DMS 273 (cell line): ENCODE measurements at regions not wholly inside any gene's neighbourhood (a gene's known extent, or its start where the extent isn't known, plus 50 kb on each side); places are given as distances from the start of the nearest gene placed in this dataset.

Experiments
- DNase-seq: peaks from one replicate; lab custom pipeline; 2025; ENCODE audit not compliant: unreplicated experiment; lab: John Stamatoyannopoulos, UW

DNA sequence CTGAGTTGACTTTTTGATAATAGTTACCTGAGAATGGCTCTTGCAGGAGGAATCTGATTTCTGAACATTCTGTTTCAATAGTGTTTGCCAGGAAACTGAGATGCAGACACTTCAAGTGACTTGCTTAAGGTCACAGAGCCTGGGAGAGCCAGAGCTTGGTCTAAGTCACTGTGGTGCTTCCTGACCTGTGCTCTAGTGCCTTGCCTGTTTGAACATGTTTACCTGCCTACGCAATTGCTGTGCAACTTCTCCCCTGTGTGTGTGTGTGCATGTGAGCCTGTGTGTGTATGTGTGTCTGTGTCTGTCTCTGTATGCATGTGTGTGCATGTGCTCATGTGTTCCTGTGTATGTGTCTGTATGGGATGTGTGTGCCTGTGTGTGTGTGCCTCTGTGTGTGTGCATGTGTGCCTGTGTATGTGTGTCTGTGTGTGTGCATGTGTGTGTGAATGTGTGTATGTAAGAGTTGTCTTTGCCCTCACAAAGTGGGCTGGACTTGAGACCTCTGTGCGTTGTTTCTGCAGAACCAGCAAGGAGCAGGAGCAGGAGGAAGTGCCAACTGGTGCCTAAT lies 185.8 kb downstream of the GADD45G start:
- DNase-seq, result no peak

DNA sequence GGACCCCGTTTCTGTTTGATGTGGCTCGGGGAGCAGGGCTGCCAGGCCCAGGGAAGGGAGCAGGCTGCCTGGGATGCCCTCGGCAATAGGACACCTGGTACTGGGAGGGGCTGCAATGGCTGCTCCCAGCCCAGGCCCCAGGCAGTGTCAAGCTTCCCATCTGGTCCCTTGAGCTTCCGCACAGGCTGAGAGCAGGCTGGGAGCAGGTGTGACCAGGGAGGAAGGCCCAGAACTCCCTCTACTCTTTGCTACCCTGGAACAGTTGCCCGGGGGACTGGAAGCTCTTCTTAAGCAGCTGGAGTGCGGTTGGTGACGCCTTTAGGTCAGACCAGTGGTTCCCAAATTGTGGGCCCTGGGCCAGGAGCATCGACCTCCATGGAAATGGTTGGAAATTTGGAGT lies 186.9 kb downstream of the GADD45G start:
- DNase-seq, result peak; percentile 81

DNA sequence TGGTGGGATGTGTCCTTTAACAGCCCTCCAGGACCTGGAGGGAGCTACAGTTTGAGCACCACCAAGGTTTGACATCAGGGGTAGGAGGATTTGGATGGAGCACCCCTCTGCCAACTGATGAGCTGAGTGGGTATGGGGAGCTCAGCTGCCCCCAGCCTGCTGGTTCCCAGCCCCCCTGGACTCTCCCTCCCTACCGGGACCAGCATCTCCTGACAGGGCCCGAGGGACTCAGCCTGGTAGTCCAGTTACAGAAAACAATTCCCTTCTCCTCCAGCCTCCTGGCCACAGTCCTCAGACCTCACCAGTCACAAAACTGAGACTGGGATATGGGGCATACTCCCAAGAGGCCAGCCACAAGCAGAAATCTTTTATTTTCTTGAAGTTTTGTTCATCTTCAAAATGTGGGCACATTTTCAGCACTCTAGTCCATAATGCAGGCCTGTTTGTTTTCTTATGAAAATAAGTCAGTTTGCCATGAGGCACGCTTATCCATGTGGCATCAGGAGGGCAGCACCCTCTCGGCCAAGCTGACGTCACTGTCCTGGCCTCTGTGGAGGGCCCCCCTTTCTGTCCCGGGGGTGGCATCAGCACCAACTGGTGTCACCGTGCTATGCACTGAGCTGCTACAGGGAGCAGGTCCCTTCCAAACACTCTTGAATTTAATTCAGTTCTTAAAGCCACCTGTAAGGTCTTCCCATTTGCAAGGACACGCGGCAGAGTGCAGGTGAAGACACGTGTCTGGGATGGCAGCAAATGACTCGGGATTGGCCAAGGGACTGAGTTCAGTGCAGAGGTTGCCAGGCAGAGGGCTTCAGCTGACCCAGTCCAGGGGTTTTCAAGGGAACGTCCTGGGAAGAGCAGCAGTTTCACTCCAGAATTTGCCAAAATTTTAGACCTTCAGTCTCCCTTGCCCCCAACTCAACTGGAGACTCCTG lies 187.6 kb downstream of the GADD45G start:
- no peak for DNase-seq

DNA sequence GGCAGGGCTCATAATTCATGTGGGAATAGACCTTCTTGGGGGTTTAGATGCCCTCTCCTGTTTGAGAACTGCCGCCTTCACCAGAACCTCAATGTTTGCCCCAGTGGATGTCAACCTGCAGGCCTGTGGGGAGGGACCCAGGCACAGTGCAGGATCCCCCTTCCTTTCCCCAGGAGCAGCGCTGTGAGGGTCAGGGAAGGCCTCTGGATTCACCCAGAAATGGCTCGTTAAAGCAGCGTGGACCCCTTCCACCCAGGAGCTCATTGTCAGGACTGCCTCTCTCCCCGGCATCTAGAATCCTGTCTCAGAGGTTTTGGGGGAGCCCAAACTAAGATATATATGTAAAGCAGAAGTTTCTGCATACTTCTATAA lies 188.3 kb downstream of the GADD45G start:
- no peak for DNase-seq

DNA sequence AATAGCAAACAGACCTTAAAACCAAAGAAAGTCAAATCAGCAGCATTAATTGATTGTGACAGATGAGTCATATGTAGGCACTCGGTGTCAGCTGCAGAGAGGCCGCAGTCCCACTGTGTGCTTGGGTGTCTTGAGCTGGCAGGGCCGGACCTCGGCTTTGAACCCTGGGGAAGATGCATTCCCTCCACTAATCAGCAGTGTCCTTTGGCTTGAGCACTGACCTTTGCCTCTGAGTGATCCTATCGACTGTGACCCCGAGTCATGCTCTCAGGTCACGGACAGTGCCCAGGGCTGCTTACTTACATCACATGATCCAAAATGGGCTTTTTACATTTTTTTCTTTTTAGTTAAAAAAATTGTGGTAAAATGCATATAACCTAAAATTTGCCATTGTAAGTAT lies 188.7 kb downstream of the GADD45G start:
- no peak for DNase-seq

DNA sequence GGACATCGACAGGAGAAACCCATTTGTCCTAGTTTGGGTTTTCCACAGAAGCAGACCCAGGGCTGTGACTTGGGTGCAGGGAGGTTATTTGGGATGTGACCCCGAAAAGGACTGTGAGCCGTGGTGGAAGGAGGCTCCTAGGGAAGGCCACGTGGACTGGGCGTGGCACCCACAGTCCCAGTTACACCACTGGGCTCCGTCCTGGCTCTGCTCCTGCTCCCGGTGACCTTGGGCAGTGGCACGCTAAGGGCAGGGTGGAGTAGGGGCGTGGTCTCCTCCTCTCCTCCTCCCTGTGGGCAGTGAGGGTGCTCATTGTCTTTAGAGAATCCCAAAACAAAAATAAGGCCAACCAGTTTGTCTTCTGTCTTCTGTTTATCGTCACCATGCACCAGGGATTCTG lies 190.1 kb downstream of the GADD45G start:
- DNase-seq, result no peak

DNA sequence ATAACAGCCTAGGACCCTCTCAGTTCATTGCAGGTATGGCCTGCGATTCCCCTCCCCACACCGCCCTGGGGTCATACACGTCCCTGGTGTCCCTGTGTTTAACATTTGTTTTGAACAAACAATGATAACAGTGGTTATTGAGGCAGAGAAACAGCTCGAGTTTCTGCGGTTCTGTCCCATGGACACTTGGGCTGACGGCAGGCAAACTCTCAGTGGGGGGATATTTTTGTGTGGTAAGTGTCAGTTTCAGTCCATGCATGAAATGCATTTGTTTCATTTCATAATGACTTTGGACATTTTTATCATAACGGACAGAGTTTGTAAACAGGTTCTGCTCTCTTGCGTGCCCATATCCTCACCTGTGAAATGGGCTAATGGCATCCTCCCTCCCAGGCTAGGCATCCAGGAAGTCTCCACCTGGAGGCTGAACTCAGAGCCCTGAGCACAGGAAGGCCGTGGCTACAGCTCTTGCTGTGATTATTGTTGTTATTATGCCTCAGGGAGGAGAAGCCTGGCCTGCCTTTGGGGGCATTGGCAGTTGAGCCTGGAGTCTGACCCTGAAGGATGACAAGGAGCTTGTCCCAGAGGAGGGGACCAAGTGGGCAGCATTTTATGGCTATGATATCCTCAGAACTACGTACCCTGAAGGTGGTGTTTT lies 190.9 kb downstream of the GADD45G start:
- no peak for DNase-seq

DNA sequence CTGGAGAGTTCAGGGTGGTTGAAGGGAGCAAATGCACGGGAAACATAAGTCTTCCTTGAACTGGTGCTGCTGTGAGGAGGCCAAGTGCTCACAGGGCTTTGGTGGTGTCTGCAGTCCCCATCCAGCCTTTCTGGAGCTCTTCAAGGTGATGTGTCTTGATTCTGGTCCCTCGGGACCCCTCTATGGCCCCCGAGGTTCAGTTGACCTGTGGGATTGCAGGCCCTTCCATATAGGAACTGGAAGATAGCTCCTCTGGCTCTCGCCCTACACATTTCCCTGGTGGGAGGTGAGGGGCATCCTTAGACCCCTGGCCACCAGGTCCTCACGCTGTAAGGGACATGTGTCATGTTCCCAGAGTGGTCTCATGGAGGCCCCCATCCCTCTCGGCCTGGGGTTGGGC lies 191.8 kb downstream of the GADD45G start:
- DNase-seq, result no peak

DNA sequence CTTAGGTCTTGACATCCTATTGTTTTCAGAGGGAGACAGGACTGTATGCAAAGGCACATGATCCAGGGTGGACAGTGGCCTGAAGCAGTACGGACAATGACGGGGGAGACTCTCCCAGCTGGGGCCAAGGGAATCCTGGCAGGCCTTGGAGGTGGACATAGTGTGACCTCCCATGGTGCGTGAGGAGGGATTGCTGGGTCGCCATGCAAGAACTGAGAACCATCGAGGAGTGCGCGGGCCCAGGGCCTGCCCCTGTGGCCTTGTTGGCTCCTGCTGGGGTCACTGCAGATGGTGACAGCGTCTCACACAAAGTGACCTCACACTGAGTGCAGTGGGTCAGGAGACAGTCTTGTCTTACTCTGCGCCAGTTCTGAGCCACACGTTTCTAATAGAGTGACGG lies 192.4 kb downstream of the GADD45G start:
- no peak for DNase-seq

DNA sequence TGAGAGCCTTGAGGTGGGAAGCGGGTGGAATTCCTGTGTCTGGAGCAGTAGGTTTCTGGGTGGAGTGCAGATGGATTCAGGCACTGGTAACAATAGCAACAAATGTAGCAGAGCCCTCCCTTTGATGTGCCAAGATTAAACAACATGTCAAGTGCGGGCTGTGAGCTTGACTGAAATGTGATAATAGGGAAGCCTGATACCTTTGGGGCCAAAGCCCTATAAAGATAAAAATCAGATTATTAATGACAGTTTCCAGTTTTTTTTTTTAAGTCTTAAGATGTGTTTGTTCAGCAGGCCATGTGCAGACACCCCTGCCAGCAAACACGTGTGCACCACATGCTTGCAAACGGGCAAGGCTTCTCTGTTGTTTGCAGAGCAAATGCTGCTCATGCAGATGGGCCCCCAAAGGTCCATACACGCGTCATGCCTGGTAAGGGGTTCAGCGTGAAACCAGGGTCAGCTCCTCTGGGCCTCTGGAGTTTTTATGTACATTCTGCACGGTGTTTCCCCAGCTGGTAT lies 193.2 kb downstream of the GADD45G start:
- peak; percentile 21 for DNase-seq

DNA sequence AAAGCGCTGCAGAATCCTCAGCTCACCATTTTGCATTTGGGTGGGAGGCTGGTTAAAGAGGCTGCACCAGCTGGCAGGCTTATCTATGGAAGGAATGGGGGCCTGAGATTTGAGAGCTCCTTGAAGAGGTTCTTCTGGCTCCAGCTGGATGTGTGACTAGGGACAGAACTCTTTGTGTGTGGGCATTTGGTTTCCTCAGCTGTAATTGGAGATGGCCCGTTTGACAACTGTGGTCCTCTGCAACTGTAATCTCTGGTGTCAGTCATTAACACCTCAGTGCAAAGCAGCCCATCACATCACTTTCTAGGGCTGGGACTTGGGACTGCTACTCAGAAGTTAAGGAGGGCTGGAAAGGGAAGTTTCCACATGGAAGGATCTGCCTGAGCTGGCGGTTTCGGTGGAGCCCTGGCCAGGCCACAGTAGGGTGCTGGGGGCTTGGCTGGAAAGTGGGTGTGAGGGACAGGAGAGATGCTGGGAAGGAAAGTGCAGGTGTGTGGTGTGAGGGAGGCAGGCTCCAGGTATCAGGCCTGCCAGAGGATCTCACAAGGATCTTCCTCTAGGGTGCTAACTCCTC lies 193.8 kb downstream of the GADD45G start:
- DNase-seq, result no peak

DNA sequence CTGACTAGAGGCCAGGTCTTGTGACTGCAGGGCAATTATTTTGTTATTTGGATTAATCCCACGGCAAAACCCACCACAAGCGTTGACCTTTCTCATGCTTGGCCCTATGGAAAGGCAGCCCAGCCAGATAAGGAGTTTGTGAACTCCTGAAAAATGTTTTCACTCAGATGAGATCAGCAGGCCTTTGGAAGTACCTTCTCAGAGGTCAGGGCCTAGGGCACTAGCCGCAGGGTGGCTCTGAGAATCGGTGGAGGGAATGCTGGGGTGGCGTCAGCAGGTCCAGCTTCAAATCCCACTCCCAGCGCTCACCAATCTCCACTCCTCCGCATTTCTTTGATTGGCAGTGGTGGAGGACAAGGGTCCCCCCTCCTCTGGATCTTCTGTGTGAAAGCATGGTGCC lies 194.4 kb downstream of the GADD45G start:
- no peak for DNase-seq

DNA sequence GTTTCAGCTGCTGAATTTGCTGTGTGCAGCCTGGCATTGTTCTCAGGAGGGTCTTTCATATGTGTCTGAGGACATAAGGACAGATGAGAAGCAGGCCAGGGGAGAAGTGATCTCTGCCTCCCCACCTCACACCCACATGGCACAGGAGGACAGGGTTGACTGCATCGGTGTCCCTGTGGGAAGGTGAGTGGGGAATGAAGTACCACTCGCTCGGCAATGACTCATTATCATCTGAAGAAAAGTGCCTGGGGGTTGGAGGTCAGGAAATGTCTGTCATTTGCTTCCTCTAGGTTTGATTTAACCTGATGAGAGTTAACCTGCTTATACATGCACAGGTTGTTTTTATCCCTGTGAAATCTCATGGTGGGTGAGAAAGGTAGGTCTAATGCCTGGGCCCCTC lies 195.0 kb downstream of the GADD45G start:
- no peak for DNase-seq

DNA sequence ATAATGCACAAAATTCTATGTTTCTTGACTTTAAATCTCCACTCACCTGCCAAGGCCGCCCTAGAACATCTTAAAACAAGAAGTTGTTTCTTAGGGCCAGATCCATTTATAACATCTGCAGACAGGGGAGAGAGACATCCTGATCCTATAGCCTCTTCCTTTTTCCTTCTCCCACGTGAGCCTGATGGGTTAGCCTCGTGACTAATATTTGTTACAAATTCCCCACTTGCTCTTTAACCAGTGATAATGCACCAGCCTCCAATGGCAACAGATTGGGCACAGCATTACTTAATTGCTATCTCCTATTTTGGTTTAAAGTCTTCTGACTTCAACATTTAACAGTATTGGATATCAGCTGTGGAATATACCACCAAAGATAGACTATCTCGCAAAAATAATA lies 196.5 kb downstream of the GADD45G start:
- no peak for DNase-seq

DNA sequence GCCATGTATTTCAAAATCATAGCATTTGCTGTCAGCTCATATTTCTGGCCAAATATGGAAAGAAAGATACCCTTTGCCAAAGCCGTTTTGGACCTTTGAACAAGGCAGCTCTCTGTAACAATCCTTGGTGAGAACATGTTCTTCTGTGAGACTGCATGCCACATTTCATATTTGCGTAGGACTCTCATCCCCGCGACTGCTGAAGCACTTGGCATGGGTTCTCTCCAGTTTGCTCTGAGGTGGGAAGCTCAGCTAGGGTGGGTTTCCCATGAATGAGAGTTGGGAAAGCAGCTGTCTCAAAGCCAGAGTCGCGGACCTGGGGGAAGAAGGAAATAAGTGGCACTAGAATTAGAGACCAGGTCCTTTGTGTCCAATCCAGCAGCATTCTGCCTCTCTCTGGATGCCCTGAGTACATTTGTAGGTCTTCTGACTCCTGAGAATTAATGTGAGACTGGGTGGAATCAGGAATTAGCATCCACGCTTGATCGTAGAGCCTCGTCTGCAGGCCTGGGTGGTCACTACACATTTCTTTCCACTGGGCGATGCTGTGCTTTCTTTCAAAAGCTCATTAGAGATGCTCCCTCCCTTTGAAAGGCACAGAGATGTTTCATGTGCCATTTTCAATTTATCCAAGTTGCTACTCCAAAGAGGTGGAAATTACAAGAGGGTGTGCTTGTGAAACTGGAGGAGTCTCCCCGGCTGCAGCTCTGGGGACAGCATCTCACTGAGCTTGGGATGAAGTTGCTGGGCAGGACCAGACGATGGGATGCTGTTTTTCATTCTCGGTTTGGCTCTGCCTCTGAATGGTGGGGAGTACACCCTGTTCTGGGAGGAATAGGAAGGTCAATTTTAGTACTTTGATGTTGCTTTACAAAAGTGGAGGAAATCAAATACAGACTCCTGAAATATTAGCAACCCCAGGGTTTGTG lies 197.2 kb downstream of the GADD45G start:
- DNase-seq, result no peak

DNA sequence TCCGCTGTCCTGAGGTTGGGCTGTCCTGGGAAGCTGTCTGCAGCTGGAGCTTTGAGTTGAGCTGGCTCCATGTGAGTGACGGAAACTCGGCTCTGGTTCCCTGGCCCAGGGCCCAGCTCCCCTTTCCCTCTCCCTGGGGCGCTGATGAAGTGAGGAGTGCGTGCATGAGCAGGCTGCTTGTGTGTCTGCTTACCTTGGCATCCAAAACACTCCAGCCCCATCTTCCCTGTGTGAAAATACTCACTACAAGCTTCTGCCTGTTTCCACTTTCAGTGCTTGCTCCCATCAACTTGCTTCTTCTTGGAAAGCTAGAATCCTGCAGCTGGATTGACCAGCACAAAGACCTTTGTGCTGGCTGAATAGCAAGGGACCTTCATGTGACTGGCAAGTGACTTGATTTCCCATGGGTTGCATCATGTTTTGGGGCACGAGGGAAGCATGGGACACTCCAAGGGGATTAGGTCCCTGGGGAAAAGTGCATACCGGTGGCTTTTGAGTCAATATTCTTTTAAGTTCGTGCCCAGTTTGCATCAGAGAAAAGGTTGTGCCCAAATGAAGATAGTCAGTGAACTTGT lies 198.1 kb downstream of the GADD45G start:
- peak; percentile 27 for DNase-seq

DNA sequence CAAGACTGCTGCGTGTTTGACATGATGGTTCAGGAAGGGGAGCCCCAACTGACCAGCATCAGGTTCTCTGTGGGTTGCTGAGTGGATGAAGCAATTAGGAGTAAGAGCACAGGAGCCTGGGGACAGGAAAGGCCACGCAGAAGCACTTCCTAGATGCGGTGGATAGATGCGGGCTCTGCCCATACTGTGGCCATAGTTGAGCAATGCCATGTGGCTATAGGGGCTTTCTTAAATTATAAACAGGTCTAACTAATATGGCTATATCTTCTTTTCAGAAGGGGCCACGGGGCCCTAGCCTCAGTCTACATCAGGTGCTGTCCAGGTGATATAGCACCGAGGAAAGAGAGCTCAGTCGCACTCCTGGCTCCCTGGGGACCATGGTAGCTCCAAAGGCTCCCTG lies 198.6 kb downstream of the GADD45G start:
- DNase-seq, result no peak

DNA sequence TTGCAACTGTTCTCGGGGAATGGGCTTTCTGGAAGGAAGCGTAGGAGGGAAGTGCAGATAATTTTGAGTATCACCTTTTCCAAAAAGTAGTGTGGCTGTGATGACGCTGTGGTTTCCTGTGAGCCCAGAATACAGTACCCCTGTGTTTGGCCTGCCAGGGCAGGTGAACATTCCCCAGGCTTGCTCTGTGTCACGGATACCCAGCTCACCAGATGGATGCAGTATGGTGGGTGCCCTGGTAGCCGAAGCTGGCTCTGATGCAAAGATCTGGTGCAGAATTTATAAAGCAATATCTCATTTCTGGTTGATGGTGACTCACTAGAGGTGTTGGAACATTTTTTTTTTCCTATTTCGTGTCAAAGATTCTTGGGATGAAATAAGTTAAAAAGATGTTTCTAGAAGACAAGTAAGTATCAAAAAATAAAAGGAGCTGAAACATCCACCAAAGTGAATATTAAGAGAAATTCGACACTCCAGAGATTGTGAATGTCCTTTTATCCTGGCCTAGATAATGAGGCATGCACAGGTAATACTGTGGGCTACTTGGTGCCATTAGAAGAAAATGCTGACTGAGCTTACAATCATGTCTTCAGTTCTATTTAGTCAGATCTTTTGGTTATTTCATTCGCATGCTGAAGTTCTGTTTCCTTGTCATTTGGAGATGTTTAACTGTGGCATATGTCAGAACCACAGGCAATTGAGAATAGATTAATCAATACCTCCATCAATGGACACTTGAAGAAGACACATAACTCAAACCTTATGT lies 200.1 kb downstream of the GADD45G start:
- peak; percentile 9 for DNase-seq

DNA sequence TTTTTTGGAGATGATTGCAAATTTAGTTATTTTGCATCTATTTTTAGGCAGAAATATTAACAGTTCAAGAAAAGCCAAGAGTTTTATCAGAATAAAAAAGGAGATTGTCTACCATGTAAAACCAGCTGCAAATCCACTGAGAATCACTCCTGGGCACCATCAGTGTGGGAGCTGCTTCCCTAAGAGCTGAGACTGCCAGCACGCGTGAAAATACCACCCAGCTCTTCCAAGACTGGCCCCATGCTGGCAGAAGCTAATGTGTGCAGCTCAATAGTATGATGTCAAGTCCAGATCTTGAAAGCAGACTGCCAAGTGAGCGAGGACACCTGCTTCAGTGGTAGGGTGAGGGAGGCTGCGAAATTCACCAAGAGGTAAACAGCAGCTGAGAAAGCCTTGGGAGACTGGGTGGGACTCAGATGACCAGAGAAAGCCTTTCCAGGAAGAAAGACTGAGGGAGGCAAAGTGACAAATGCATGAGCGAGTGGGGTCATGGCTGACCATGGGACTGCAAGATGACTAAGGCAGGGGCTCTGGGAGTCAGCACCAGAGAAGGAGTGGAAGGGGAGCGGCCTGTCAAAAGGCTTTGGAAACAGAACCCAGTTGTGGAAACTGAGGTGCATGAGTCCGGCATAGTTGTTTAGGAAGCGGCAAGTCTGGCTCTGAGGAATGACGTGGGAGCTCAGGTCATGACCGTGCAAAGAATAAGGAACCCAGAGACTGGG lies 200.9 kb downstream of the GADD45G start:
- DNase-seq, result no peak
